ENCODE measurements at regions not wholly inside any gene's neighbourhood (a gene's known extent, or its start where the extent isn't known, plus 50 kb on each side); places are given as distances from the start of the nearest gene placed in this dataset.

GRCh38 chr14:58769011-58769643 is 131.4 kb downstream of the DACT1 start (continued):
- TF ChIP-seq TEAD4 (IDR thresholded peaks at IDR 0.05; ENCODE audit: low read depth, low read length) (peak; percentile 52; the same call in 1 of the 2 replicates), E2F6 (IDR thresholded peaks at IDR 0.05) (no peak)
